HG03460 (cell line): ENCODE measurements at regions not wholly inside any gene's neighbourhood (a gene's known extent, or its start where the extent isn't known, plus 50 kb on each side); places are given as distances from the start of the nearest gene placed in this dataset.

ENCODE experiments used
- ATAC-seq: cut with Tn5 transposase; IDR thresholded peaks from one replicate; pipeline ENCODE4 v1.9.1; 2021; ENCODE audit not compliant: unreplicated experiment

- no peak for ATAC-seq
Measured at GRCh38 chr7:9955138-9955537, 1018.5 kb upstream of the PHF14 start.

- ATAC-seq = no peak
Measured at GRCh38 chr7:9958486-9958885, 1015.2 kb upstream of the PHF14 start.

- no peak for ATAC-seq
Measured at GRCh38 chr7:9960460-9960859, 1013.2 kb upstream of the PHF14 start.

GRCh38 chr7:9961161-9961922 lies 1012.3 kb upstream of the PHF14 start:
- no peak for ATAC-seq

GRCh38 chr7:9962742-9963141 lies 1010.9 kb upstream of the PHF14 start:
- no peak for ATAC-seq

- no peak for ATAC-seq
Measured at GRCh38 chr7:9978106-9979064, 995.3 kb upstream of the PHF14 start.

- no peak for ATAC-seq
Measured at GRCh38 chr7:9981742-9982349, 991.8 kb upstream of the PHF14 start.

GRCh38 chr7:9983048-9983447 lies 990.6 kb upstream of the PHF14 start:
- no peak for ATAC-seq

- ATAC-seq = no peak
Measured at GRCh38 chr7:10015687-10016086, 958.0 kb upstream of the PHF14 start.

- ATAC-seq = no peak
Measured at GRCh38 chr7:10022480-10022879, 951.2 kb upstream of the PHF14 start.

GRCh38 chr7:10022957-10023356 lies 950.7 kb upstream of the PHF14 start:
- no peak for ATAC-seq

GRCh38 chr7:10034843-10035556 lies 938.7 kb upstream of the PHF14 start:
- ATAC-seq = no peak

GRCh38 chr7:10036693-10037092 lies 937.0 kb upstream of the PHF14 start:
- no peak for ATAC-seq

GRCh38 chr7:10038351-10038750 lies 935.3 kb upstream of the PHF14 start:
- ATAC-seq = no peak

- ATAC-seq = no peak
Measured at GRCh38 chr7:10040674-10041073, 933.0 kb upstream of the PHF14 start.

- ATAC-seq = no peak
Measured at GRCh38 chr7:10070899-10071298, 902.8 kb upstream of the PHF14 start.

- no peak for ATAC-seq
Measured at GRCh38 chr7:10075866-10076265, 897.8 kb upstream of the PHF14 start.

GRCh38 chr7:10076660-10077300 lies 896.9 kb upstream of the PHF14 start:
- ATAC-seq = no peak

- ATAC-seq = no peak
Measured at GRCh38 chr7:10079572-10079971, 894.1 kb upstream of the PHF14 start.

GRCh38 chr7:10082896-10083295 lies 890.8 kb upstream of the PHF14 start:
- no peak for ATAC-seq

GRCh38 chr7:10083766-10084165 lies 889.9 kb upstream of the PHF14 start:
- no peak for ATAC-seq
